HFF-Myc (cell line): ENCODE measurements at regions not wholly inside any gene's neighbourhood (a gene's known extent, or its start where the extent isn't known, plus 50 kb on each side); places are given as distances from the start of the nearest gene placed in this dataset.

Experiments used
- DNase-seq: peaks from one replicate; pipeline ENCODE4 v3.0.0-alpha.2; 2011; ENCODE audit warnings: low read depth; ENCODE audit errors: extremely low read depth
- H3K4me3 ChIP-seq: replicated peaks from 2 replicates; pipeline ENCODE4 v1.5.1; 2011; ENCODE audit warnings: low read depth, mild to moderate bottlenecking, control low read depth, low read length
- TF ChIP-seq, protein P1 (sequence below): IDR thresholded peaks from 2 replicates; pipeline ENCODE4 v1.5.1; 2012; ENCODE audit warnings: mild to moderate bottlenecking, low read depth, low read length, control low read depth; ENCODE audit errors: missing control alignments

DNA sequence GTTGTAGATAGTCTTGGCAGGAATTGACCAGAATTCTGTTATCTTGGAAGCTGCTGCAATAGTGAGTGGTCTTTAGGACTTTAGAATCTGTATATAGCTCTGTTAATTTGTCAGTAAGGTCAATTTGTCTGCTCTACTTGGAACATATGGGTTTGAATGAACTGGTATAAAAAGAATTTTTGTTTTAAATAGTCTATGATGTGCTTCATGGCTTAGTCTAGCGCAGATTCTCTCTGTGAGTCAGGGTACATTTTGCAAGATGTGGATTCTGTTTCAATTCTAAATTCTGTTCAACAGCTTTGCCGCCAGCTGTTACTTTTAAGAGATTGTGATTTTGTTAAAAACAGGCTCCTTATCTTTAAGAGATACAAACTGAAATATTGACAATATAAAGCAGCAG, 135.9 kb upstream of the AGBL1 start:
- no peak overlapping the region for H3K4me3 ChIP-seq
- DNase-seq, result no peak
- TF ChIP-seq, protein P1, sequence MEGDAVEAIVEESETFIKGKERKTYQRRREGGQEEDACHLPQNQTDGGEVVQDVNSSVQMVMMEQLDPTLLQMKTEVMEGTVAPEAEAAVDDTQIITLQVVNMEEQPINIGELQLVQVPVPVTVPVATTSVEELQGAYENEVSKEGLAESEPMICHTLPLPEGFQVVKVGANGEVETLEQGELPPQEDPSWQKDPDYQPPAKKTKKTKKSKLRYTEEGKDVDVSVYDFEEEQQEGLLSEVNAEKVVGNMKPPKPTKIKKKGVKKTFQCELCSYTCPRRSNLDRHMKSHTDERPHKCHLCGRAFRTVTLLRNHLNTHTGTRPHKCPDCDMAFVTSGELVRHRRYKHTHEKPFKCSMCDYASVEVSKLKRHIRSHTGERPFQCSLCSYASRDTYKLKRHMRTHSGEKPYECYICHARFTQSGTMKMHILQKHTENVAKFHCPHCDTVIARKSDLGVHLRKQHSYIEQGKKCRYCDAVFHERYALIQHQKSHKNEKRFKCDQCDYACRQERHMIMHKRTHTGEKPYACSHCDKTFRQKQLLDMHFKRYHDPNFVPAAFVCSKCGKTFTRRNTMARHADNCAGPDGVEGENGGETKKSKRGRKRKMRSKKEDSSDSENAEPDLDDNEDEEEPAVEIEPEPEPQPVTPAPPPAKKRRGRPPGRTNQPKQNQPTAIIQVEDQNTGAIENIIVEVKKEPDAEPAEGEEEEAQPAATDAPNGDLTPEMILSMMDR, result no peak

DNA sequence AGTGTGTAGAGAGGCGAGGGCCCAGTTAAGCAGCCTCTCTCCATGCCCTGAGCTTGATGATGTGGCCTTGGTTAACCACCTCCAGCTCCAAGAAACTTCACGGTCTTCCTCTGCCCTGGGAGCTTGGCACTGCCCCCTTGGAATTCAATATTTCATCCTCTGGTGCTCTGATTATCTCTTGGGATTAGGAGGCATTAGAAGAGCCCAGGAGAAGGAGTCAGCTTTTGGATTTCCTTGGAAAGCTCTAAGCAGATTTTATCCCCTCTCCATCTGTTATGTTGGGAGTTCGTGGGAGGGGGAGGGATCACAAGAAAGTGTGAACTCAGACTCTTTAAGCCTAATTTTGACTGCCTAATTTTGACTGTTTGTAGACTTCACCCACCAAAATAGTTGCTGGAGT, 132.7 kb upstream of the AGBL1 start:
- H3K4me3 ChIP-seq, result no peak overlapping the region
- no peak for DNase-seq
- TF ChIP-seq, protein P1, result no peak

DNA sequence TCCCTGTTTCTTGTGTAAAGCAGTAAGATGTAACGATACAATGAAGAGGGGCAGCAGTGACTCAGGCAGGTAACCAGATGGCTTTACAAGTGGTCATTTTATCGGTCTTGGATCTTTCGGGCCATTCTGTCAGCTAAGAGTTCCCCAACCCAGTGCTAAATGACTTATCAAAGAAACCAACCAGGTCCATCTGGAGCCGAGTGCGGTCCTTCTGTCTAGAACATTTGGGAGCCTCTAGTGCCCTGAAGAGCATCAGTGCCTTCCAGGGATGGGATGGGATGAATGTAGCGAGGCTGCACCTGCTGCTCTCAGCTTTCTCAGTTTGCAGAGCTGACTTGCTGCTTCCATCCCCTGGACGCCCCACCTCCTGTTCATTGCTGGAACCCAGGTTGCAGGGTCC, 131.7 kb upstream of the AGBL1 start:
- DNase-seq, result no peak
- no peak overlapping the region for H3K4me3 ChIP-seq
- TF ChIP-seq, protein P1, result no peak

DNA sequence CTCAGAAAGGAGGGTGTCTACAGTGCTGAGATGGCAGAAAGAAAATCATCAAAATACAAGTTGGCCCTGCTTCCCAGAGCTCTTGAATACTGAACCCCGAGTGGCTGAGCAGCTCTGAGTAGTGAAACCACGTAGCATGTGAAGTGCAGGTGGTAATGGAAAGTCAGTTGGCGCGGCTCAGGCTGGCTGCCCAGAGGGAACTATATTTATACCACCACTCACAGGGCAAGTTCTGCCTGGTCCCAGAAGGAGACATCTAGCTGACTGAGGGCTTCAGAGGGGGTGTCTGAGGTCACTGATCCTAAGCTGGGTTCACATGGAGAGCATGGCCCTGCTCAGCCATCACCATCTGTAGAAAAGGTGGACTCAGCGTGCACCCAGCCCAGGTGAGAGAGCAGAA, 129.6 kb upstream of the AGBL1 start:
- no peak overlapping the region for H3K4me3 ChIP-seq
- DNase-seq, result no peak
- TF ChIP-seq, protein P1, result no peak

DNA sequence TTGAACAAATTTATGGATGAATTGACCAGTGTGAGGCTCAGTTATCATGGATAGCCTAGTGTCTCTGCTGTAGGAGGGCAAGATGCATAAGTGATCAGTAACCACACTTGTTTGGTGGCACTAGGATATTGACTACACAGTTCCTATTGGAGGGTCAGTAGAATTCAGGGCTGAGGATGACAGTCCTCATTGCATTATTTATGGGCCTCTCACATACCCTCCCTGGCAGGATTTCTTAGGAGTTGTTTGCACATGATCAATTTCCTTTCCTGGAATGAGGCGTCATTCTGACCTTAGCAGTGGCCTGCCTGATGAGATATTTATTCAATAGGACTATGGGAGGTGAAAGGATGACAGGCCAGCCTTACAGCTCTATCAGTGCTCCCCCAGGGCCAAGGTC, 125.1 kb upstream of the AGBL1 start:
- TF ChIP-seq, protein P1, result no peak
- no peak overlapping the region for H3K4me3 ChIP-seq
- DNase-seq, result no peak

DNA sequence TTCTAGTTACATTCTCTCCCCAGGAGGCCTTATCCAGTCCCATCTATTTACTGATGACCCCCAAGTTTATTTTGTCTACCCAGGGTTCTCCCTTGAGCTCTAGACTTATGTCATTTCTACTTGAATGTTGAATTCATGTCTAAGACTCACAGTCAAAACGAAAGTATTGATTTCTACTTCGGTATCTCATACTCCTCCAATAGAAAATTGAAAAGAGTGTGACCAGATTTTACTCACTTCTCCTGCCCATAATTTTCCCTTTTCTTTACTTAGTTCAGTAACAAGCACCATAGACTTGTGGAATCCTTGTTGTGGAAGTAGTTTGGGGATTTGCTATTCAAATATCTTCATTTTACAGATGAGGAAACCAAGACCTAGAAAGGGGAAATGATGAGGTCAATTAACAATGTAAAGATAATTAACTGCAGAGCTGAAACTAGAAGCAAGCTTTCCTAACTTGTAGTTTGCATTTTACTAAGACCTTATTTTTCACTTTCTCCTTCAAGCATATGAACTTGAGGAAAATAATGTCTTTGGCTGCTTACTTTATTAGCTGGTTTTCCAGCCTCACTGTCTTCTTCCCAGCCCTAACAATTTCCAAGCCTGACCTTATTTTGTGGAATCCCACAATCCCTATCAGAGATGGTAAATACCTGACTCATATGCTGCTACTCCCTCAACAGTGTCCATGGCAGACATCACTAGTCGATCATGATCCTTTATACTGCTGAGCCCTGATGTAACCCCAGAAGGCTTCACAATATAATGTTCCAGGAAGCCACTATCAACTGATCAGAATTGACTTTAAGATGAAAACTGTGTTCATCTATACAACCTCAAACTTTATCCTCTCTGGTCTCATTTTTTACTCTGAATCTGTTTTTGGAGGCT, 123.9 kb upstream of the AGBL1 start:
- TF ChIP-seq, protein P1, result no peak
- DNase-seq, result no peak
- H3K4me3 ChIP-seq, result no peak overlapping the region
